Renal cortex interstitium (tissue), 11 donors: ENCODE measurements at regions not wholly inside any gene's neighbourhood (a gene's known extent, or its start where the extent isn't known, plus 50 kb on each side); places are given as distances from the start of the nearest gene placed in this dataset.

Experiments used
- DNase-seq, 11 donors: peaks; one replicate each; pipeline ENCODE4 v3.0.0-alpha.2; 2013; ENCODE audit warnings: low read depth in 9 of 11, low spot score in 4 of 11; ENCODE audit errors: extremely low read depth in 1 of 11

DNA sequence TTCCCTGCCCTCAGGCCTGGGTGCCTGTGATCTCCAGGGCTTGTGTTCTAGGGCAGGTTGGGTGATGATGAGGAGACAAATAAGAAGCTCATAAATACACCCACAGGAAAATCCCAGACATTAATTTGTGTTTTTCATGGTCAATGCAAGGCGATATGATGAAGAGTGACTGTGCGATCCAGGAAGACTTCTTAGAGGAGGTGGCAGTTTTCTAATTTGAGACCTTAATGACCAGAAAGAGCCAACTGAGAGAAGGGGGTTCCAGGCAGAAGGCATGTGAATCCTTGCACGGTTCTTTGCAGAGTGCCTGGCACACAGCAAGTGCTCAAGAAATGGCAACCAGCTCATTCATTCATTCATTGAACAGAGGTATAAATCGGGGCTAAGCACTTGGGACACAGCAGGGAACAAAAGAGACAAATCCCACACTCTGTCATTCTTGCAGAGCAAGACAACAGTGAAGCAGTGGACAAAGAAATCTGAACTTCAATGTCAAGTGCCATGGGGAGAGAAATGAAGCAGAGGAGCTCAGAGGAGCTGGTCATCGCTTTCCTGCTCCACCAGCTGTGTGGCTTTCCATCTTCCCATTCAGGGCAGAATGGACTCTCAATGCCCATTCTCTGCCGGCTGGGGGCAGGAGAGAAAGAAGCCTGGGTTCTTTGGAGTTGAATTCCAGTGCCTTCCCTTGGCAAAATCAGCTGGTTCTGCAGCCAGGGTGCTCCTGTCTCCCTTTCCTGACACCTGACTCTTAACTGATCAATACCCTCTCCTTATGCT is 128.3 kb downstream of the AACS start:
- no peak for DNase-seq

- DNase-seq = no peak
Observed at GRCh38 chr12:125194163-125194773, 129.0 kb downstream of the AACS start.

GRCh38 chr12:125194987-125195386 is 129.8 kb downstream of the AACS start:
- DNase-seq = no peak

- DNase-seq = no peak
Observed at GRCh38 chr12:125197326-125197725, 132.1 kb downstream of the AACS start.

DNA sequence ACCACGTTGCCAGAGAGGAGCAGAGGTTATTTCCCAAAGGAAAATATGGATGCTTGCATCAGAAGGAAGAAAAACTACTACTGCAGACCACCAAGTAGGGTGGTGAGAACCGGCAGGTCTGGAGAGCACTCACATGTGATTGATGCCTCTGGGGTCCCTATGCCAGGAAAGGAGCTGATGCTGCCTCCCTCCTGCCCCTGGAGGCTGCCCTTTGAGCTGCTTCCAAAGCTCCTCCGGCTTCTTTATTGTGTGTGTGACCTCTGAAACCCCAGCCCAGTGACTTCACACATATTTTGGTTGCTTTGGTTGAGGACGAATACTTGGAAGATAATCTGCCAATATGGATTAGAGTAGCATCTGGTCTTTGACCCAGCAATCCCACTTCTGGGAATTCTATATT is 133.4 kb downstream of the AACS start:
- no peak for DNase-seq

DNA sequence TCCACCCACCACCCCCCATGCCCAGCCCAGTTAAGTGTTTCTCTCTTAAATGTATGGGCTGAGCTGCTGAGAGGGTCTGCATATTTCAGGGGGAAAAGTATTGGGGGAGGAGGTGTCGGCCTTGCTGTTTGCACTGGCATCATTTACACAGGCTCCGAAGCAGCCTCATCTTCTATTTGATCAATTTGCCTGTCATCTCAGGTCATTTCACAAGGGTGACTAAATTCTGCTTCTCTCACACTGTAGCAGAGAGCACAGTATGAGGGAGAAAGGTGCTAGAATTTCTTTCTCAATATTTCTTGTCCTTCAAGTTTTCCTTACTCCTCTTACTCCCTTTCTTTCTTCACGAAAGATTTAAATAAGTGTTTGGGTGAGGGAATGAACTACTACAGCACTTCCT is 135.9 kb downstream of the AACS start:
- DNase-seq = no peak

- DNase-seq = no peak
Observed at GRCh38 chr12:125201940-125202339, 136.7 kb downstream of the AACS start.

DNA sequence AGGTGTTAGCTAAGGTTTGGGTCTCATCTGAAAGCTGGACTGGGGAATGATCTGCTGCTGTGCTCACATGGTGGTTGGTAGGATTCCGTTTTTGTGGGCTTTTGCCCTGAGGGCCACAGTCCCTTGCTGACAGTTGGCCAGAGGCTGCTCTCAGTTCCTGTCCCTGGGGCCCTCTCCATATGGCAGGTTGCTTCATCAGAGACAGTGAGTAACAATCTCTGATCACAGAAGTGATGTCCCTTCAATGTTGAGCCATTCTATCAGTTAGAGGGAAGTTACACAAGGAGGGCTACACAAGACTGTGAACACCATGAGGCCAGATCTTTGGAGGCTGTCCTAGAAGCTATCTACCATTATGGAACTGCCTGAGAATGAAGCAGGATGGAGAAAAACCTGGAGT is 137.2 kb downstream of the AACS start:
- no peak for DNase-seq

GRCh38 chr12:125203145-125203765 is 138.0 kb downstream of the AACS start:
- DNase-seq = no peak

- DNase-seq = no peak
Observed at GRCh38 chr12:125205386-125205785, 140.2 kb downstream of the AACS start.

GRCh38 chr12:125206711-125207110 is 141.5 kb downstream of the AACS start:
- no peak for DNase-seq

DNA sequence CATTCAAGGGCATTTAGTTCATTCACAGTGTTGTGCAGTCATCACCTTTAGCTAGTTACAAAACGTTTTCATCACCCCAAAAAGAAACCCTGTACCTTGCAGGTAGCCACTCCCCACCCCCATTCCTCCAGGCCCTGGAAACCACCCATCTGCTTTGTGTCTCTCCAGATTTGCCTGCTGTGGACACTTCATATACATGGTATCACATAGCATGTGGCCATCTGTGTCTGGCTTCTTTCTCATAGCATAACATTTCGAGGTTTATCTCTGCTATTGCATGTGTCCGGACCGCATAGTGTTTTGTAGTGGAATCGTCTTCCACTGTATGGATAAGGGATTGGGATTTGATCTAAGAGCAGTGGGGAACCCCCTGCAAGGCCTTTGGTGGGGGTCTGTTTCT is 143.1 kb downstream of the AACS start:
- DNase-seq = no peak

GRCh38 chr12:125208942-125209341 is 143.7 kb downstream of the AACS start:
- DNase-seq = no peak

- no peak for DNase-seq
Observed at GRCh38 chr12:125210104-125210755, 145.0 kb downstream of the AACS start.

- no peak for DNase-seq
Observed at GRCh38 chr12:125211464-125211863, 146.2 kb downstream of the AACS start.

DNA sequence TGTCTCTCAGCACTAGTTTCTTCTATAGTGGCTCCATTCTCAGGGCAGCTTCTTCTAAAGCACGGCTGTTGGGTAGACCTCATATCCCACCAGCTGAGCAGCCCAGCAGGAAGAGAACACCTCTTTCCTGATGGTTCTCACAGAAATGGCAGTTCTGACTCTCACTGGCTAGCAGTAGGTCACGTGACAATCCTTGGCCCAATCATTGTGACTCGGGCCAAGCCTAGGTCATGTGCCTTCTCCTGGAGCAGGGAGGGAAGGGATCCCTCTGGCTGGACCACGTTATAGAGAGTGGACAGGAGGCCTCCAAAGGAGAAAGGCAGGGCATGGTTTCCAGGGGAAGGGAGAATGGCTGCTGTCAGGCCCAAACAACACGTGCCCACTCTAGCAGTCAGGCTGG is 149.1 kb downstream of the AACS start:
- DNase-seq = no peak

GRCh38 chr12:125216756-125217155 is 151.5 kb downstream of the AACS start:
- DNase-seq = no peak

DNA sequence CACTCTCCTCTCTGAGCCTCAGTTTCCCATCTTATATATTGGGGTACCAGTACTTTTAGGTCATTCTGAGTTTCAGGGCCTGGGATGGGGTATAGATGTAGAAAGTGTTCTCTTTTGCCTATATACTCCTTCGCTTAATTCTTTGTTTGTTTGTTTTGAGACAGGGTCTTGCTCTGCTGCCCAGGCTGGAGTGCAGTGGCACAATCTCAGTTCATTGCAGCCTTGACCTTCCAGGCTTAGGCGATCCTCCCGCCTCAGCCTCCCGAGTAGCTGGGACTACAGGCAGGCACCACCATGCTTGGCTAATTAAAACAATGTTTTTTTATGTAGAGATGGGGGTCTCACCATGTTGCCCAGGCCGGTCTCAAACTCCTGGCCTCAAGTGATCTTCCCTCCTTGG is 152.1 kb downstream of the AACS start:
- DNase-seq = no peak

DNA sequence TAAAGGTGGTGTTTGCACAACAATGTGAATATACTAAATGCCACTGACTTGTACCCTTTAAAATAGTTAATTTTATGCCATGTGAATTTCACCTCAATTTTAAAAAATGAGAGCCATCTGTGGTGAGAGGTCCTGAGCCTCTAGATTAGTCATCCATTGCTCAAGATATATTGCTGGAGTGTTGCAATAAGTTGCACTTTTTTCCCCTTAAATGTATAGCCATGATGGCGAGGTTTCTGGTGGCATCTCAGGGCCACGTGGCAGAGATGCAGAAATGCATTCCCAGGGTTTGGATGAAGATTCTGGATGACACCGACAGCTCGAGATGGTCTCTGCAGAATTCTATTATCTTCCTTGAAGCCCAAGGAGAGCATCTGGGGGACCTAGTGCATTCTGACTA is 153.7 kb downstream of the AACS start:
- no peak for DNase-seq
